NCI-H226 (cell line): ENCODE measurements at regions not wholly inside any gene's neighbourhood (a gene's known extent, or its start where the extent isn't known, plus 50 kb on each side); places are given as distances from the start of the nearest gene placed in this dataset.
A peak's percentile ranks its signal among the peaks of the same experiment; 100 is the strongest.
"Not testable (repeated sequence)": the region's sequence is repeated elsewhere in the genome, so short reads cannot be mapped to it uniquely, and the experiment has no call there.

Experiments used
- DNase-seq: peaks from one replicate; pipeline ENCODE4 v3.0.0-alpha.2; 2015

GRCh38 chr4:28113586-28113985 is 1252.9 kb downstream of the STIM2 start:
- DNase-seq = not testable (repeated sequence)

DNA sequence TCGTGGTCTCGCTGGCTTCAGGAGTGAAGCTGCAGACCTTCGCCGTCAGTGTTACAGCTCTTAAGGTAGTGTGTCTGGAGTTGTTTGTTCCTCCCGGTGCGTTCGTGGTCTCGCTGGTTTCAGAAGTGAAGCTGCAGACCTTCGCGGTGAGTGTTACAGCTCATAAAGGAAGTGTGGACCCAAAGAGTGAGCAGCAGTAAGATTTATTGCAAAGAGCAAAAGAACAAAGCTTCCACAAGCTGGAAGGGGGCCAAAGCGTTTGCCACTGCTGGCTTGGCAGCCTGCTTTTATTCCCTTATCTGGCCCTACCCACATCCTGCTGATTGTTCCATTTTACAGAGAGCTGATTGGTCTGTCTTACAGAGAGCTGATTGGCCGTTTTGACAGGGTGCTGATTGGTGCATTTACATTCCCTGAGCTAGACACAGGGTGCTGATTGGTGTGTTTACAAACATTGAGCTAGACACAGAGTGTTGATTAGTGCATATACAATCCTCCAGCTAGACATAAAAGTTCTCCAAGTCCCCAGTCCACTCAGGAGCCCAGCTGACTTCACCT is 1256.0 kb downstream of the STIM2 start:
- DNase-seq = not testable (repeated sequence)

DNA sequence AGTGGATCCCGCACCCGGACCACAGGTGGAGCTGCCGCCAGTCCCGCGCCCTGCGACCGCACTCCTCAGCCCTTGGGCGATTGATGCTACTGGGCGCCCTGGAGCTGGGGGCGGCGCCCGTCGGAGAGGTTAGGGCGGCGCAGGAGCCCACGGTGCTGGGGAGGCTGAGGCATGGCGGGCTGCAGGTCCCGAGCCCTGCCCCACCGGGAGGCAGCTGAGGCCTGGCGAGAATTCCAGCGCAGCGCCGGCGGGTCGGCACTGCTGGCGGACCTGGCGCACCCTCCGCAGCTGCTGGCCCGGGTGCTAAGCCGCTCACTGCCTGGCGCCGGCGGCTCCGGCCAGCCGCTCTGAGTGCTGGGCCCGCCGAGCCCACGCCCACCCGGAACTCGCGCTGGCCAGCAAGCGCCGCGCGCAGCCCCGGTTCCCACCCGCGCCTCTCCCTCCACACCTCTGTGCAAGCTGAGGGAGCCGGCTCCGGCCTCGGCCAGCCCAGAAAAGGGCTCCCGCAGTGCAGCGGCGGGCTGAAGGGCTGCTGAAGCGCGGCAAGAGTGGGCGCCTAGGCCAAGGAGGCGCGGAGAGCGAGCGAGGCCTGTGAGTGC is 1256.5 kb downstream of the STIM2 start:
- DNase-seq = no peak

GRCh38 chr4:28146191-28146590 is 1285.5 kb downstream of the STIM2 start:
- peak; percentile 10 for DNase-seq

- no peak for DNase-seq
Measured at GRCh38 chr4:28148221-28148620, 1287.6 kb downstream of the STIM2 start.

GRCh38 chr4:28149762-28150161 is 1289.1 kb downstream of the STIM2 start:
- no peak for DNase-seq

DNA sequence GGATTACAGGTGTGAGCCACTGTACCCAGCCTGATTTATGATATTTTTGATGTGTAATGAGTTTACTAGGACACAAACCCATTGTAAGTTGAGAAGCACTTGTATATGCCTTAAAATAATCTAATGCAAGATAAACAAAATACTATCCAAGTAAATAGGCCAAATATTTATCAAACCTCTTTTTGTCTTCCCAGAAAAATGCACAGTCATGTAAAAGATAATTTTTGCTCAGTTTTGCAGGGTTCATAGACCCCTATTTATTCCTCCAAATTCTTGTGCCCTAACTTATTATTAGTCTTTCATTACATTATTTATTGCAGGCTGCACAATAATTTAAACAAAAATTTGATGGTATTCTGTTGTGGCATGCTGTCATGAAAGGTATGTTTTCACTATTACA is 1290.7 kb downstream of the STIM2 start:
- no peak for DNase-seq

GRCh38 chr4:28167411-28167810 is 1306.8 kb downstream of the STIM2 start:
- peak; percentile 8 for DNase-seq

DNA sequence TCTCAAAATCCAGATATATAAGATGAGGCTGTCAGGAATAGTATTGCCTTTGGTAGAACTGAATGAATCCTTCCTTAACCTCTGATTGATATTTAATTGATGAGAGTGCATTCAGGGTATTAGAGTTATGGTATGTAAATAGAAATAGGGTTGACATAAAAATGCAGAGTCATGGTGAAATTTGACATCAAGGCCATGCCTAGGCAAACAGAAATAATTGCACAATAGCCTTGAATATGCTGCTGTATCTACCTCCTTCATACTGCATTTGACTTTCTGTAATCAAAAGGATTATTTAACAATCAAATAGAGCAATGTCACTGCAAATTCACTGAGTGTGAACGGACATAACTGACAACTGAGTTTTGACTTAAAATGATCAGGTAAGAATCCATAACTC is 1316.3 kb downstream of the STIM2 start:
- DNase-seq = no peak

DNA sequence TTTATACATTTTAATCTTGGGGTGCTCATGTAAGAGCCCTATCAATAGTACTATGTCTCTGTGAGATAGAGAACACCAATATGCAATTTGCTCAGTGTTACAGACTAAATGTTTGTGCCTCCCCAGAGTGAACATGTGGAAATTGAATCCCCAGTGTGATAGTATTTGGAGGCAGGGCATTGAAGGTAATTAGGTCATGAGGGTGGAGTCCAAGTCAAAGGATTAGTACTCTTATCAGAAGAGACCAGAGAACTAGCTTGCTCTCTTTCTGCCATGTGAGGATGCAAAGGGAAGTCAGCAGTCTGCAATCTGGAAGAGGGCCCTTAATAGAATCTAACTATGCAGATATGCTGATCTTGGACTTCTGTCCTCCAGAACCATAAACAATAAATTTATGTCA is 1317.0 kb downstream of the STIM2 start:
- peak; percentile 9 for DNase-seq

DNA sequence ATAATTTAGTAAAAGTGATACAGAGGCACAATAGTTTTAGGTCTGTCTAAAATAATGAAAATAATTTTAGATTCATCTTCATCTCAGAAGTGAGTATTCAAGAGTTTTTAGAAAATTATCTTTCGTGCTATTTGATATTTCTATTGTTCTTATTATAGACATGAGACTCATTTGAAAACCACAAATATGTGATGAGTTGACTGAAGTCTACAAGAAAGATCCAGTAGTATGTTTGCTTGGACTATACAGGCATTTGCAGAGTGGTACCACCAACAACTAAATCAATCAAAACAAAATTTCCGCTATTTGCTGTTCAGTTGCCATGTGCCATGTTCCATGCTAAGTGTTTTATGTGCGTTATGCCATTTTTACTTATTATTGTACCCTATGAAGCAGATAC is 1318.5 kb downstream of the STIM2 start:
- no peak for DNase-seq

DNA sequence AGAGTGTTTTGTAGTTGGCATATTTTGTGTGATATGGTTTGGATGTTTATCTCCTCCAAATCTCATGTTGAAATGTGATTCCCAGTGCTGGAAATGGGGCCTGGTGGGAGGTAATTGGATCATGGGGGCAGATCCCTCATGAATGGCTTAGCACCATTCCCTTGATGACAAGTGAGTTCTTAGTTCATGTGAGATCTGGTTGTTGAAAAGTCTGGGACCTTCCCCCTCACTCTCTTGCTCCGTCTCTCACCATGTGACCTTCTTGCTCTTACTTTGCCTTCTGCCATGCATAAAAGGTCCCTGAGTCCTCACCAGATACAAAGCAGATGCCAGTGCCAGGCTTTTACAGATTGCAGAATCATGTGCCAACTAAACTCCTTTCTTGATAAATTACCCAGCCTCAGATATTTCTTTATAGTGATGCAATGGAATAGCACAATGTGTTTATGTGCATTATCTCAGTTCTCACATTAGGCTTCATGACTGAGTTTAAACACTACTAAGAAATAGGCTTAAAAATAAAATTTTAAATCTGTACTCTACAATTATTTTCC is 1348.8 kb downstream of the STIM2 start:
- peak; percentile 48 for DNase-seq

GRCh38 chr4:28211676-28212470 is 1351.2 kb downstream of the STIM2 start:
- DNase-seq = peak; percentile 54

DNA sequence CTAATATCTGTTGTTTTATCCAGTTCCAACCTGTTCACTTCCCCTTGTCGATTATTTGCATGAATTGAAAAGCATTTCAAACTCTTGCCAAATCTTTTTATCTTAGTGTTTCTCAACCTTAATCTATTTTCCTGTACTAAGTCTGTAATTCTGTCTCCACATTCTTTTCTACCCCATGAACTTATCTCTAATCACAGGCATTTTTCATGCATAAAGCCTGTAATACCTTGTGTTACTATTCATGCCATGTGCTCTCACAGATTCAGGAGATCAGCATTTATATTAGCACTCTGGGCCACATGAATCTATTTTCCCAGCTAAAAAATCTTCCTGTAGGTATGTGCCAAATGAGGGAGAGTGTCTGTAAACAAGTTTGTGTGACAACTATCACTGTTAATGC is 1360.9 kb downstream of the STIM2 start:
- peak; percentile 41 for DNase-seq

DNA sequence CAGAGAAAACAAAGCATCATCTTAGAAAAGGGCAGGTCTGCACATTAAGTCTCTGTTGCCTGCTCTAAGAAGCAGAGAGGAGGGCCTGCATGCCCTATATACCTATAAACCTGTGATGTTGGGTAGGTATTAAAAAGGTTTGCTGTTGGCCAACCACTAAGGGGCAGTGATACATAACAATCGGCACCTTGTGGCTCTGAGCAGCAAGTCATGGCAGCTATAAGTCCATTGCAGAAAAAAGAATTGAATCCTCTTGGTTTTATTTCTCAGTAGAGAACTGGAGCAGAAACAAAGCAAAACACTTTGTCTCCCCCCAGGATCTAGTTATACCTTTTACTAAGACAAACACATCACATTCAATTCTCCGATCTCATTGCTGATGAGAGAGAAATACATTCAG is 1364.4 kb downstream of the STIM2 start:
- no peak for DNase-seq

DNA sequence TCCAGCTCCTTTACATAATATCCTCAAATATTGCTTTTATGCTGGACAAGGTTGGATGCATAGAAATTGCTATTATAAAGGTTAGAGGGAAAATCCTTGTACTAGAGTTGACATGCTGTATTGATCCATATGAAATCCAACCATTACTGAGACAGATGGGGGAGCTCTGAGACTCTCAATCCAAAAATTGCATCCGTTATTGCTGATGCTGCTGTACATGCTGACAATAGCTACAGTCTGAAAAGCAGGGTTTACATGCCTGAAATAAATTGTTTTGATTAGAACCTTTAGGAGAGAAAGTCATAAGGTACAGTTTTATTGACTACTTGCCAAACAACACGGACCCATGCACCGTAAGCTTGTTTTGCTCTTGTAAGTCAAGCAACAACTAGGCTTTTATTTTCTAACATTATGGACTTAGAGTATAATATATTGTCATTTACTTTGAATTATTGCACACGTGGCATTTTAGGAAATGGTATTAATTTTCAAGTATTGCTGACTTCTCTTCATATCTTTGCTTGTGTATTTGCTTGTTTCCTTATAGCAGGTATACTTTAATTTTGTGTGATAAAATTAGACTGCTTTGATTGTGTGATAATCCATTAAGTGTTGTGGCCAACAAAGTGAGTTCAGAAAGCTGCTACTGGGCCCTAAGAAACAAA is 1365.2 kb downstream of the STIM2 start:
- DNase-seq = no peak

DNA sequence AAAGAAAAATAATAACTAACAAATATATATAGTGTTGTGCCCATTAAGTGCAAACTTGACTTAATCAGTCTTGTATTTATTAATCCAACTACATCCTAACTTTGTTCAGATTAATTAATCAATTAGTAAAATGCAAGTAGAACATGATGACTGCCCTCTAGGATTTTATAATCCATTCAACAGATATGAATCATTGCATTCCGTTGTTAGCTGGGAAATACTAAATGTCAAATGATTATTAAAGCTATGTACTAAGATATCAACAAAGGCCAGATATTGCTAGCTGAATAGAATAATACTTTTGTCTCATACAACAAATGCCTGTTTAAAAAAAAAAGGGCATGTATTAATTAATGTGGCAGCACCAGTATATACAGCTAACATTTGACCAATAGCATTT is 1366.3 kb downstream of the STIM2 start:
- no peak for DNase-seq

DNA sequence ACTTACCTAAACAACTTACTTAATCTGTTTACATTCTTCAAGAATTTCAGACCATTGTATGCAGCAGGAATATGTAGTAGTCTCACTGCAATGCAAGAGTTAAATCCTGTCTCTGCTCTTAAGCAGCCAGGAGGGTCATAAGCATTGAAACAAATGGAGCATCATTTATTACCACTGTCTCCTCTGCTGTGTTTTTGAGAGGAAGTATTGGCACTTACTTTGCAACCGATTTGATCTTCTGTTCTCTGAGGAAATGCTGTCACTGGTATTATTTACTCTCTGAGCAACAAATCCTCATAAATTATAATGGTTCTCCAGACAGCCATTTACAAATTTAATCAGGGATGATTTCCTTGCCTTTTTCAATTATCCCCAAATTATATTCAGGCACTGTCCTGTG is 1367.1 kb downstream of the STIM2 start:
- DNase-seq = no peak

DNA sequence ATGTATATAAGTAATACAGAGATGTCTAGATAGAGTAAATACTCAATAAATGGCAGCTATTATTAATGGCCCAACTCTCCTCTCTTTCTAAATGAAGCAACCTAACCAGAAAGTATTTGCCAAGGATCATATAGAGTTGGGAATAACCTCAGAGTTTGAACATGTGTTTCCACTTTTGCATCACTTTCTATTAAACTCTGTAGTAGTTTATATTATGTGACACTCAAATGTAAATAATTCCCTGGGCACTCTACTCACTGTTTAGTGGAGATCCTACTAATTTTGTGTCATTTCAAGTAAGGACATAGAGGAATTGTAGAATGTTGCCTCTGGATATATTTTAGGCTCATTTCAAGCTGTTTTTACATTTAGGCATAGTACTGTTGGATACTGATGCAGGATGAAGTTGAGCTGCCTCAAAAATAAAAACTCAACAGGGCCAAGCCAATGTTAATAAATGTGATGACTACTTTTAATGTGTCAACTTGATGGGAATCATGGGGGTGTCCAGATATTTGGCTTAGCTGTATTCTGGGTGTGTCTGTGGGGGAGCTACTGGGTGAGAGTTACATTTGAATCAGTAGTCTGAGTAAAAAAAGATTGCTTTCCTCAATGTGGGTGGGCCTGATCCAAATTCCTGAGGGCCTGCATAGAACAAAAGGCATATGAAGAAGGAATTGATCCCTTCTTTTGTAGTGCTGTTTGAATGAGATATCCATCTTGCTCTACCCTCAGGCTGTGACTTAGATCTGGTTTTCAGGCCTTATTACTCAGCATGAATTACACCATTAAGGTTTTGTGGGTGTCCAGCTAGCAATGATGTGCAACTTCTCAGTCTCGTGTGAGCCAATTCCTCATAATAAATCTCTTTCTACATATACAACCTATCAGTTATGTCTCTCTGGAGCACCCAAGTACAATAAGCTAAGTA is 1368.2 kb downstream of the STIM2 start:
- DNase-seq = peak; percentile 64

DNA sequence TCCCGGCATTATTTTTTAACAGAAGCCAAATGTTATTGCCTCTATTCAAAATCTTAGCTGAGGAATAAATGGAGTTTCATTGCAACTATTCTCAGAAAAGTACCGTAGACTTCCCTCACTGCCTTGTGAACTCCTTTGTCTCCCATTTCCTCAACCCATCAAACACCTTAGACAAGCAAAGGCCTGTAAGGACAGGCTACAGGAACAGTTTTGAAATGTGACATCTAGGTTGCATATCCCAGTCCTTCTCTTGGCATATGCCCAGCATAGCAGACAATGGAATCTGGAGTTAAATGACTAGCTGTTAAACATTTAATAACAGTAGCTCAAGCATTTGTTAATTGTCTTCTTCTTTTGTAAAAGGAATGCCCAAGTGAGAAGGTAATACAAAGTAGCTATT is 1371.7 kb downstream of the STIM2 start:
- no peak for DNase-seq

- no peak for DNase-seq
Measured at GRCh38 chr4:28232951-28233350, 1372.3 kb downstream of the STIM2 start.

- DNase-seq = no peak
Measured at GRCh38 chr4:28233724-28234123, 1373.1 kb downstream of the STIM2 start.
